ENCODE measurements at regions not wholly inside any gene's neighbourhood (a gene's known extent, or its start where the extent isn't known, plus 50 kb on each side); places are given as distances from the start of the nearest gene placed in this dataset.

DNA sequence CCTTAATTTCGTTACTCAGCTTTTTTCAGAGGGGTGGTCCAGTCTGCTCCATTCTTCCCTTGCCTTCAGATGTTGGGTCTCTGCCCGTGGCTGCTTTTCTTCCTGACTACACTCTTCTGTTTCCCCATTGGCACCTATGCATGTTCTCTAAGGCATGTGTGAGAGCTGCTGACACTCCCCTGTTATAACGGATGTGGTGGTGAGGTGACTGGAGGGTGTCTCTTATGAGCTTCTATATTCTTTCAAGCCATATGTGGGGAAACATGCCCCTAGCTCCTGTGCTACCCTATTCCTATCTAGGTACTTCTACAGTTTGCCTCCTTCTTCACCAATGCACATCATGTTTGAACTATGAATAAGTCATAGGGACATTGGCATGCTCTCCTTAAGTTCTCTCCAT lies 643.2 kb downstream of the RPL10L start:
- no peak for ATAC-seq (ENCODE audit: low read depth)
- no peak overlapping the region for H3K4me3 ChIP-seq (ENCODE audit: insufficient read depth, low read depth, low read length)
- H3K9me3 ChIP-seq (ENCODE audit: control insufficient read depth, insufficient read depth, low read length), result peaks cover 5% of the 10 kb centered on the region; the same call in 1 of the 2 replicates
- DNase-seq, result no peak
- no peak overlapping the region for H3K14ac ChIP-seq (replicated peaks; ENCODE audit: low read depth, low read length)
- H2BK20ac ChIP-seq (ENCODE audit: low read depth, low read length), result no peak overlapping the region
- no peaks in the 10 kb centered on the region for H3K27me3 ChIP-seq (ENCODE audit: control insufficient read depth, insufficient read depth, low read length)
- H2BK15ac ChIP-seq (ENCODE audit: low read depth, low read length), result no peak overlapping the region
- no CpG with 5 or more reads among the region's 3 CpGs for WGBS, 2 experiments (ENCODE audit: extremely low coverage in 2 of 2, insufficient read length in 1 of 2)
- no peak overlapping the region for H2BK120ac ChIP-seq (ENCODE audit: low read depth, low read length)
- H2BK5ac ChIP-seq (ENCODE audit: low read depth, low read length, poor library complexity, severe bottlenecking), result no peak overlapping the region
- TF ChIP-seq FOS (IDR thresholded peaks at IDR 0.05; ENCODE audit: low read depth, low read length), result no peak
- TF ChIP-seq, protein P1, sequence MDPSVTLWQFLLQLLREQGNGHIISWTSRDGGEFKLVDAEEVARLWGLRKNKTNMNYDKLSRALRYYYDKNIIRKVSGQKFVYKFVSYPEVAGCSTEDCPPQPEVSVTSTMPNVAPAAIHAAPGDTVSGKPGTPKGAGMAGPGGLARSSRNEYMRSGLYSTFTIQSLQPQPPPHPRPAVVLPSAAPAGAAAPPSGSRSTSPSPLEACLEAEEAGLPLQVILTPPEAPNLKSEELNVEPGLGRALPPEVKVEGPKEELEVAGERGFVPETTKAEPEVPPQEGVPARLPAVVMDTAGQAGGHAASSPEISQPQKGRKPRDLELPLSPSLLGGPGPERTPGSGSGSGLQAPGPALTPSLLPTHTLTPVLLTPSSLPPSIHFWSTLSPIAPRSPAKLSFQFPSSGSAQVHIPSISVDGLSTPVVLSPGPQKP (IDR thresholded peaks at IDR 0.05; ENCODE audit: borderline replicate concordance, low read depth, low read length), result no peak
- no peak for TF ChIP-seq SMC3 (IDR thresholded peaks at IDR 0.05; ENCODE audit: low read depth, low read length)
- no peak for TF ChIP-seq CHD1 (IDR thresholded peaks at IDR 0.05; ENCODE audit: low read depth, low read length)
- no peak for TF ChIP-seq MAFK (IDR thresholded peaks at IDR 0.05; ENCODE audit: low read depth, low read length)
- TF ChIP-seq RCOR1 (IDR thresholded peaks at IDR 0.05; ENCODE audit: insufficient replicate concordance, low read length), result no peak
- TF ChIP-seq, protein P2, sequence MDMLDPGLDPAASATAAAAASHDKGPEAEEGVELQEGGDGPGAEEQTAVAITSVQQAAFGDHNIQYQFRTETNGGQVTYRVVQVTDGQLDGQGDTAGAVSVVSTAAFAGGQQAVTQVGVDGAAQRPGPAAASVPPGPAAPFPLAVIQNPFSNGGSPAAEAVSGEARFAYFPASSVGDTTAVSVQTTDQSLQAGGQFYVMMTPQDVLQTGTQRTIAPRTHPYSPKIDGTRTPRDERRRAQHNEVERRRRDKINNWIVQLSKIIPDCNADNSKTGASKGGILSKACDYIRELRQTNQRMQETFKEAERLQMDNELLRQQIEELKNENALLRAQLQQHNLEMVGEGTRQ (IDR thresholded peaks at IDR 0.05; ENCODE audit: low read depth, low read length), result no peak
- no peak for TF ChIP-seq POLR2A (IDR thresholded peaks at IDR 0.05; ENCODE audit: low read depth, low read length)
- TF ChIP-seq MAZ (IDR thresholded peaks at IDR 0.05; ENCODE audit: borderline replicate concordance, low read depth, low read length), result no peak
- TF ChIP-seq RFX5 (IDR thresholded peaks at IDR 0.05; ENCODE audit: low read depth, low read length), result no peak
- BruUV-seq (replicated peaks), result no TSS peak
- intact Hi-C loops (cut with micrococcal nuclease), result no loop called here
- ChIA-PET CTCF (no interaction called here), POLR2A (ENCODE audit: unreplicated experiment) (no interaction called here)
- H3K4me2 ChIP-seq (ENCODE audit: low read depth, low read length), result no peak overlapping the region
- H3K36me3 ChIP-seq (ENCODE audit: control insufficient read depth, insufficient read depth, low read length), result no peaks in the 10 kb centered on the region
- no peak overlapping the region for H3K56ac ChIP-seq (ENCODE audit: extremely low read depth, insufficient read depth, low read length)
- no peaks in the 10 kb centered on the region for H3K4me1 ChIP-seq (ENCODE audit: control insufficient read depth, insufficient read depth, low read length)
- no peak overlapping the region for H3K27ac ChIP-seq (ENCODE audit: insufficient read depth, low read length)
- H2AFZ ChIP-seq (replicated peaks; ENCODE audit: low read length, poor library complexity), result no peak overlapping the region
- no peak overlapping the region for H3K4ac ChIP-seq (ENCODE audit: low read depth, low read length)
- H3K23ac ChIP-seq (ENCODE audit: low read depth, low read length), result no peak overlapping the region
- dilution Hi-C loops (cut with HindIII; ENCODE audit: low sequenced_read_pairs, unreplicated experiment), result no loop called here
- H4K91ac ChIP-seq (ENCODE audit: insufficient read depth, low read depth, low read length), result no peak overlapping the region
- H4K5ac ChIP-seq (ENCODE audit: low read depth, low read length), result no peak overlapping the region
- H4K8ac ChIP-seq (ENCODE audit: low read depth in 2 of 2, low read length in 2 of 2), result no peak overlapping the region
- no peaks in the 10 kb centered on the region for H3K79me1 ChIP-seq (ENCODE audit: low read depth in 1 of 2, low read length in 2 of 2)
- H3K9ac ChIP-seq (ENCODE audit: low read depth, low read length), result no peak overlapping the region
- H2AK5ac ChIP-seq (ENCODE audit: low read depth, low read length), result no peak overlapping the region
- no peaks in the 10 kb centered on the region for H3K9me1 ChIP-seq (ENCODE audit: insufficient read depth, low read length)
- H2AK9ac ChIP-seq (replicated peaks; ENCODE audit: low read depth, low read length, poor library complexity), result no peak overlapping the region
- H3K18ac ChIP-seq (ENCODE audit: low read depth, low read length), result no peak overlapping the region
- no peaks in the 10 kb centered on the region for H4K20me1 ChIP-seq (ENCODE audit: insufficient read depth, low read length)
- in situ Hi-C loops (cut with MboI; ENCODE audit: low sequenced_read_pairs), result no loop called here
